C4-2B (cell line): ENCODE measurements at regions not wholly inside any gene's neighbourhood (a gene's known extent, or its start where the extent isn't known, plus 50 kb on each side); places are given as distances from the start of the nearest gene placed in this dataset.

ENCODE experiments used
- CTCF ChIP-seq: fragments of 450-650 bp; conservative IDR thresholded peaks from 2 replicates; pipeline ENCODE4 v1.5.1; 2017; ENCODE audit warnings: mild to moderate bottlenecking
- ZFX ChIP-seq: fragments of 450-650 bp; IDR thresholded peaks from 2 replicates; pipeline ENCODE4 v1.6.1; 2017

GRCh38 chr18:1499265-1499664, 594.6 kb downstream of the ADCYAP1 start:
- TF ChIP-seq CTCF (peak; percentile 54), ZFX (no peak)
